ENCODE measurements at regions not wholly inside any gene's neighbourhood (a gene's known extent, or its start where the extent isn't known, plus 50 kb on each side); places are given as distances from the start of the nearest gene placed in this dataset.

DNA sequence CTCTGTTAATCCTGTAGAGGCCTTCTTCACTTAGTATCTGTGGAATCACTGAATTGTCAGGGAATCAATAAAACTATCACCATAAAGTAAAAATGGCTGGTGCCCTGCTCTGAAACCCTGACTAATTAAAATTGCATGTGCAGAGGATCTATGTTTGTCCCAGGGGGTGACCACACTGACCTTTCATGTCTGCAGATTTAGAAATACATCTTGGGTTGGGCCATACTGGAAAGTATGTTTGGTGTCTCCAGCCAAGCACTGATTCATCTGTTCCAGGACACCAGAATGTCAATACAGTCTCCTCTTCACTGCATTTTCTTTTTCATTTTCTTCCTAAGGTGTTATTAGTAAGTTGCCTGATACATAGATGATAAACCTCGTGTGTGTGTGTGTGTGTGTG lies 490.9 kb upstream of the INTU start (continued):
- TF ChIP-seq, protein P1, sequence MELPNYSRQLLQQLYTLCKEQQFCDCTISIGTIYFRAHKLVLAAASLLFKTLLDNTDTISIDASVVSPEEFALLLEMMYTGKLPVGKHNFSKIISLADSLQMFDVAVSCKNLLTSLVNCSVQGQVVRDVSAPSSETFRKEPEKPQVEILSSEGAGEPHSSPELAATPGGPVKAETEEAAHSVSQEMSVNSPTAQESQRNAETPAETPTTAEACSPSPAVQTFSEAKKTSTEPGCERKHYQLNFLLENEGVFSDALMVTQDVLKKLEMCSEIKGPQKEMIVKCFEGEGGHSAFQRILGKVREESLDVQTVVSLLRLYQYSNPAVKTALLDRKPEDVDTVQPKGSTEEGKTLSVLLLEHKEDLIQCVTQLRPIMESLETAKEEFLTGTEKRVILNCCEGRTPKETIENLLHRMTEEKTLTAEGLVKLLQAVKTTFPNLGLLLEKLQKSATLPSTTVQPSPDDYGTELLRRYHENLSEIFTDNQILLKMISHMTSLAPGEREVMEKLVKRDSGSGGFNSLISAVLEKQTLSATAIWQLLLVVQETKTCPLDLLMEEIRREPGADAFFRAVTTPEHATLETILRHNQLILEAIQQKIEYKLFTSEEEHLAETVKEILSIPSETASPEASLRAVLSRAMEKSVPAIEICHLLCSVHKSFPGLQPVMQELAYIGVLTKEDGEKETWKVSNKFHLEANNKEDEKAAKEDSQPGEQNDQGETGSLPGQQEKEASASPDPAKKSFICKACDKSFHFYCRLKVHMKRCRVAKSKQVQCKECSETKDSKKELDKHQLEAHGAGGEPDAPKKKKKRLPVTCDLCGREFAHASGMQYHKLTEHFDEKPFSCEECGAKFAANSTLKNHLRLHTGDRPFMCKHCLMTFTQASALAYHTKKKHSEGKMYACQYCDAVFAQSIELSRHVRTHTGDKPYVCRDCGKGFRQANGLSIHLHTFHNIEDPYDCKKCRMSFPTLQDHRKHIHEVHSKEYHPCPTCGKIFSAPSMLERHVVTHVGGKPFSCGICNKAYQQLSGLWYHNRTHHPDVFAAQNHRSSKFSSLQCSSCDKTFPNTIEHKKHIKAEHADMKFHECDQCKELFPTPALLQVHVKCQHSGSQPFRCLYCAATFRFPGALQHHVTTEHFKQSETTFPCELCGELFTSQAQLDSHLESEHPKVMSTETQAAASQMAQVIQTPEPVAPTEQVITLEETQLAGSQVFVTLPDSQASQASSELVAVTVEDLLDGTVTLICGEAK (IDR thresholded peaks at IDR 0.05; ENCODE audit: borderline replicate concordance), result no peak
- no peak for TF ChIP-seq ATF7 (IDR thresholded peaks at IDR 0.05; ENCODE audit: low read depth)
- TF ChIP-seq TBL1XR1 (IDR thresholded peaks at IDR 0.05; ENCODE audit: low read depth, low read length), result no peak
- TF ChIP-seq, protein P2, sequence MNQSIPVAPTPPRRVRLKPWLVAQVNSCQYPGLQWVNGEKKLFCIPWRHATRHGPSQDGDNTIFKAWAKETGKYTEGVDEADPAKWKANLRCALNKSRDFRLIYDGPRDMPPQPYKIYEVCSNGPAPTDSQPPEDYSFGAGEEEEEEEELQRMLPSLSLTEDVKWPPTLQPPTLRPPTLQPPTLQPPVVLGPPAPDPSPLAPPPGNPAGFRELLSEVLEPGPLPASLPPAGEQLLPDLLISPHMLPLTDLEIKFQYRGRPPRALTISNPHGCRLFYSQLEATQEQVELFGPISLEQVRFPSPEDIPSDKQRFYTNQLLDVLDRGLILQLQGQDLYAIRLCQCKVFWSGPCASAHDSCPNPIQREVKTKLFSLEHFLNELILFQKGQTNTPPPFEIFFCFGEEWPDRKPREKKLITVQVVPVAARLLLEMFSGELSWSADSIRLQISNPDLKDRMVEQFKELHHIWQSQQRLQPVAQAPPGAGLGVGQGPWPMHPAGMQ (IDR thresholded peaks at IDR 0.05; ENCODE audit: borderline replicate concordance), result no peak
- TF ChIP-seq SREBF1 (IDR thresholded peaks at IDR 0.05; ENCODE audit: low read length), result no peak
- no peak for TF ChIP-seq BRCA1 (IDR thresholded peaks at IDR 0.05; ENCODE audit: low read depth, low read length)
- no peak for TF ChIP-seq ZNF384 (IDR thresholded peaks at IDR 0.05; ENCODE audit: borderline replicate concordance, low read depth, low read length)
- no peak for TF ChIP-seq STAT3 (IDR thresholded peaks at IDR 0.05; ENCODE audit: low read depth, low read length)
- no peak for TF ChIP-seq BHLHE40 (IDR thresholded peaks at IDR 0.05; ENCODE audit: borderline replicate concordance in 1 of 2, low read depth in 2 of 2, low read length in 1 of 2)
